CD4-positive, alpha-beta T cell treated with Interleukin-17A for 1 hour (primary cell): ENCODE measurements at regions not wholly inside any gene's neighbourhood (a gene's known extent, or its start where the extent isn't known, plus 50 kb on each side); places are given as distances from the start of the nearest gene placed in this dataset.
"Not testable (repeated sequence)": the region's sequence is repeated elsewhere in the genome, so short reads cannot be mapped to it uniquely, and the experiment has no call there.

ENCODE experiments used
- DNase-seq: peaks from one replicate; pipeline ENCODE4 v3.0.0-alpha.2; 2020

GRCh38 chr3:144023543-144023942 is 51.9 kb downstream of the DIPK2A start:
- not testable (repeated sequence) for DNase-seq

- DNase-seq: peak; percentile 10
These were observed 57.3 kb downstream of the DIPK2A start for GRCh38 chr3:144028798-144029411.

GRCh38 chr3:144029769-144030168 is 58.1 kb downstream of the DIPK2A start:
- DNase-seq: no peak

GRCh38 chr3:144031938-144032337 is 60.3 kb downstream of the DIPK2A start:
- DNase-seq: no peak

GRCh38 chr3:144032531-144033239 is 61.1 kb downstream of the DIPK2A start:
- no peak for DNase-seq

- DNase-seq: no peak
These were observed 61.6 kb downstream of the DIPK2A start for GRCh38 chr3:144033240-144033589.

GRCh38 chr3:144033863-144034262 is 62.2 kb downstream of the DIPK2A start:
- no peak for DNase-seq

GRCh38 chr3:144034715-144035290 is 63.2 kb downstream of the DIPK2A start:
- no peak for DNase-seq

GRCh38 chr3:144036498-144036897 is 64.9 kb downstream of the DIPK2A start:
- no peak for DNase-seq

GRCh38 chr3:144039661-144040060 is 68.0 kb downstream of the DIPK2A start:
- no peak for DNase-seq

- DNase-seq: no peak
These were observed 70.4 kb downstream of the DIPK2A start for GRCh38 chr3:144041960-144042556.

- DNase-seq: no peak
These were observed 74.1 kb downstream of the DIPK2A start for GRCh38 chr3:144045766-144046165.

GRCh38 chr3:144049374-144049773 is 77.8 kb downstream of the DIPK2A start:
- DNase-seq: no peak

- no peak for DNase-seq
These were observed 79.6 kb downstream of the DIPK2A start for GRCh38 chr3:144051211-144051610.

- no peak for DNase-seq
These were observed 80.7 kb downstream of the DIPK2A start for GRCh38 chr3:144052275-144052674.

GRCh38 chr3:144053121-144053520 is 81.5 kb downstream of the DIPK2A start:
- DNase-seq: no peak

GRCh38 chr3:144054766-144055165 is 83.1 kb downstream of the DIPK2A start:
- no peak for DNase-seq

GRCh38 chr3:144055604-144056003 is 84.0 kb downstream of the DIPK2A start:
- no peak for DNase-seq

GRCh38 chr3:144058713-144059112 is 87.1 kb downstream of the DIPK2A start:
- DNase-seq: no peak

- DNase-seq: no peak
These were observed 87.9 kb downstream of the DIPK2A start for GRCh38 chr3:144059481-144059880.

- DNase-seq: no peak
These were observed 89.3 kb downstream of the DIPK2A start for GRCh38 chr3:144060881-144061280.

GRCh38 chr3:144063306-144063705 is 91.7 kb downstream of the DIPK2A start:
- DNase-seq: no peak

- DNase-seq: no peak
These were observed 95.4 kb downstream of the DIPK2A start for GRCh38 chr3:144067059-144067458.

- no peak for DNase-seq
These were observed 102.1 kb downstream of the DIPK2A start for GRCh38 chr3:144073698-144074097.
